ENCODE measurements at regions not wholly inside any gene's neighbourhood (a gene's known extent, or its start where the extent isn't known, plus 50 kb on each side); places are given as distances from the start of the nearest gene placed in this dataset.
"Not testable (repeated sequence)": the region's sequence is repeated elsewhere in the genome, so short reads cannot be mapped to it uniquely, and the experiment has no call there.

DNA sequence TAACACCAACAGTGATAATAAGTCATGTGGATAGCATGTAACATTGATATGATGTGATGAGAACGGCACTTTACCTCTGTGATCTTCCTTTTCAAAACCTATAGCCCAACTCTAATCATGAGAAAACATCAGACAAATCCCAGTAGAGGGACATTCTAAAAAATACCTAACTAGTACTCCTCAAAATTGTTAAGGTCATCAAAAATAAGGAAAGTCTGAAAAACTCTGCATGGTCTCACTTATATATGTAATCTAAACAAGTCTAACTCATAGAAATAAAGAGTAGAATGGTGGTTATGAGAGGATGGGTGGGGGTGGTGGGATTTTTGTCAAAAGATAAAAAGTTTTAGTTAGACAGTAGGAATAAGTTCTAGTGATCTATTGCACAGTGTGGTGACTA lies 243.9 kb upstream of the GRIA3 start:
- Mint-ChIP-seq H3K9me3 (peaks cover 2% of the 10 kb centered on the region), H3K27ac (no peak overlapping the region), H3K4me3 (no peak overlapping the region), H3K4me1 (no peaks in the 10 kb centered on the region), H3K36me3 (no peaks in the 10 kb centered on the region)
- no peak for DNase-seq (ENCODE audit: low spot score in 2 of 2)
- no peak for ATAC-seq

- ATAC-seq, result no peak
- no peak for DNase-seq (ENCODE audit: low spot score in 2 of 2)
- H3K27ac Mint-ChIP-seq, result no peak overlapping the region
- H3K4me1 Mint-ChIP-seq, result no peaks in the 10 kb centered on the region
- H3K9me3 Mint-ChIP-seq, result peaks cover 3% of the 10 kb centered on the region
- no peak overlapping the region for H3K4me3 Mint-ChIP-seq
- no peaks in the 10 kb centered on the region for H3K36me3 Mint-ChIP-seq
Measured at GRCh38 chrX:122941806-122942205, 242.3 kb upstream of the GRIA3 start.

- DNase-seq (ENCODE audit: low spot score in 2 of 2), result no peak
- Mint-ChIP-seq H3K27ac (no peak overlapping the region), H3K4me1 (no peaks in the 10 kb centered on the region), H3K4me3 (no peak overlapping the region), H3K9me3 (peaks cover 3% of the 10 kb centered on the region), H3K36me3 (no peaks in the 10 kb centered on the region)
- ATAC-seq, result no peak
Measured at GRCh38 chrX:122943918-122944317, 240.2 kb upstream of the GRIA3 start.

DNA sequence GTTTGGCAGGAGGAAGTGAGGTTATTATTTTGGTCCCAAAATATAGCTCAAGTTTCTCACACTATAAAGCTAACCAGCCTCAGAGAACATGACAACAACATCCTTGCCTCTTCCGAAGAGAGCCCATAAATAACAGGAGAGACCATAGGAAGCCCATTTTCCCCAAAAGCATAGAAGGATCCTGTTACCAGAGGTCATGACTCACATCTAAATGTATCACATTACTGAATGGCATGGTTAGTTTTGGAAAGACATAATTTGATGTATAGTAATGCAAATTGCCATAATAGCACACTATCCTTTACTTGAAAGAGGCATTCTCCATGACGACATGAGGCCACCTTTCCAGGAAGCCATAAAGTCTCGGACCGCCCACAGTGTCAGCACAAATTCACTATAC lies 238.8 kb upstream of the GRIA3 start:
- Mint-ChIP-seq H3K27ac (no peak overlapping the region), H3K9me3 (peaks cover 3% of the 10 kb centered on the region), H3K4me1 (no peaks in the 10 kb centered on the region), H3K4me3 (no peak overlapping the region), H3K36me3 (no peaks in the 10 kb centered on the region)
- DNase-seq (ENCODE audit: low spot score in 2 of 2), result no peak
- ATAC-seq, result no peak

GRCh38 chrX:122972604-122973003 lies 211.5 kb upstream of the GRIA3 start:
- ATAC-seq (no peak), DNase-seq (ENCODE audit: low spot score in 2 of 2) (no peak)
- H3K36me3 Mint-ChIP-seq, result no peaks in the 10 kb centered on the region
- H3K4me3 Mint-ChIP-seq, result no peak overlapping the region
- no peak overlapping the region for H3K27ac Mint-ChIP-seq
- no peaks in the 10 kb centered on the region for H3K4me1 Mint-ChIP-seq
- H3K9me3 Mint-ChIP-seq, result peaks cover 5% of the 10 kb centered on the region

DNA sequence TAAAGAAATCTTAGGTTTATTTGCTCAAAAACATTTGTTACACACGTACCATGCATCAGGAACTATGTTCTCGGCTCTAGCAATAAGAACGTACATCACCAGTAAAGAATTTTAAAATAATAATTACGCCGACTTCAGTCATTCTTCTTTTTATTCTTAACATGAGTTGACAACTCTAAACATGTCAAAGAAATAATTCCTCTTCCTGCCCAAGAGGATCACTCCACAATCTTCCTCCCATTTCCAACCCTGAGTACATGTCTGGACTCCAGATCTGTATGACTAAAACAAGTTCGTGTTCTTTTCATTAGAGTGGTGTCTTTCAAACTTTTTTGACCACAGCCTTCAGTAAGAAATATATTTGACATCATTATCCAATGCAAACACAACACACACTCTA lies 201.6 kb upstream of the GRIA3 start:
- H3K9me3 Mint-ChIP-seq, result no peaks in the 10 kb centered on the region
- H3K4me3 Mint-ChIP-seq, result no peak overlapping the region
- no peaks in the 10 kb centered on the region for H3K4me1 Mint-ChIP-seq

GRCh38 chrX:123002844-123003243 lies 181.2 kb upstream of the GRIA3 start:
- not testable (repeated sequence) for H3K4me1 Mint-ChIP-seq; H3K27ac Mint-ChIP-seq; H3K4me3 Mint-ChIP-seq; ATAC-seq; H3K36me3 Mint-ChIP-seq; H3K9me3 Mint-ChIP-seq; DNase-seq (ENCODE audit: low spot score in 2 of 2)

More for the DNA sequence above, 201.6 kb upstream of the GRIA3 start:
- DNase-seq (ENCODE audit: low spot score in 2 of 2), result no peak
- Mint-ChIP-seq H3K36me3 (no peaks in the 10 kb centered on the region), H3K27ac (no peak overlapping the region)
- ATAC-seq, result no peak

- no peak for ATAC-seq
- H3K4me1 Mint-ChIP-seq, result no peaks in the 10 kb centered on the region
- H3K9me3 Mint-ChIP-seq, result peaks cover 6% of the 10 kb centered on the region
- no peak overlapping the region for H3K27ac Mint-ChIP-seq
- no peak overlapping the region for H3K4me3 Mint-ChIP-seq
- DNase-seq (ENCODE audit: low spot score in 2 of 2), result no peak
- no peaks in the 10 kb centered on the region for H3K36me3 Mint-ChIP-seq
Measured at GRCh38 chrX:123013141-123013540, 170.9 kb upstream of the GRIA3 start.

DNA sequence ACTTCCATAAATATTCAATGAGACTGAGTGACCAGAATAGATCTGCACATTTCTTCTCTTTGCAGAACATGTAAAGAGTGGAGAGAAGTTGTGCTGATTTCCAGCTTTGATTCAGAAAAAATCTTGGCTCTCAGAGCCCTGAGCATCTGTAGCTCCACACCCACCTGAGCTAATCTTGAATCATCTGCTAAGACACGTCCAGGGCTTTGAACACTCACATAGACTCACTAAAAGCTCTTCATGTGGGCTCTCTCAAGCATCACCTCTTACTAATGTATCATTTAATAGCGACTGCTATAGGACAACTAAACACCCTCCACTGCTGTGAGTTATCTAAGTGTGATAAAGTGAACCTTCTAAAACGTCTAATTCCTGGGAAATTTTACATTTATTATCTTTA lies 147.7 kb upstream of the GRIA3 start:
- Mint-ChIP-seq H3K4me3 (no peak overlapping the region), H3K4me1 (no peaks in the 10 kb centered on the region), H3K36me3 (no peaks in the 10 kb centered on the region), H3K9me3 (peaks cover 2% of the 10 kb centered on the region), H3K27ac (no peak overlapping the region)
- no peak for DNase-seq (ENCODE audit: low spot score in 2 of 2)
- no peak for ATAC-seq

DNA sequence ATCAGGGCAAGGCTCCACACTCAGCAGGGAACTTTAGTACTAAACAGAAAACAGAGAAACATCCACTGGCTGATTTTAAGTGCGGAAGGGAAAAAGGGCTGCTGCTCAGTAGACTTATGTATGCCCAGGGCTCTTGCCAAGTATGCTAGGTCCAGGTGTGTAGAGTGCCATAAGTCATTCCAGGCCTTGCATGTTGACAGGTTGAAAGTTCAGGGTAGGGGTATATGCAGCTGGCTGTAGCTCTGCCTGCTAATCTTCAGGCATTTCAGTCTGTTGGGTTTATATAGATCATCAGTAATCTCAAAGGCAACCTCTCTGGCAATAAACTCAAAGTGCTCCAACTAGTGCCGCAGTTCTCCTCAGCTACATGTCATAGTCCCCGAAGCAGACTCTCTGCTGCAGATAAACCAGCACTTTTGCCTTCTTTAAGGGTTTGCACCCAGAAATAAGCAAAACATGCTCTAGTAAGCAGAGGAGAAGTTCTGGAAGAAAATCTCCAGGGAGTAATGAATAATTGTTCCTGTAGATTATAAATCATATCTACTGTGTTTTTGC lies 134.9 kb upstream of the GRIA3 start:
- no peaks in the 10 kb centered on the region for H3K4me1 Mint-ChIP-seq

DNA sequence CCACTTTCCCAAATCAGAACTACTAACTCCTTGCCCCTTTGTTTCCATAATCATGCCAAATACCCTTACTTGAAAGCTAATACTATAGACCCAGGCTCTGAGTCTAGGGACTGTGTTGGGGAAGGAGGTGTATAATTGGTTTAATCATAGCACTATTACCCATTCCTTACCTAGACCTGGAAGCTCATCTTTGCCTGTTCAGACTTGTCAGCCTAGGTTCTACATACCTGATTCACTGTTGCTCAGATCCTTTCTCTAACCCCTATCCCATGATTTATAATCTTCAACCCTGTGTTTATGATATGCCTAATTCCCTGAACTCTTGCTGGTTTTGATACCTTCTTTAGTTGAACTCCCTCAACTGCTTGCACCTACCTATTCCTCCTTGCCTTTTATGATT lies 123.1 kb upstream of the GRIA3 start:
- Mint-ChIP-seq H3K4me3 (no peak overlapping the region), H3K4me1 (no peaks in the 10 kb centered on the region), H3K36me3 (no peaks in the 10 kb centered on the region), H3K9me3 (no peaks in the 10 kb centered on the region), H3K27ac (no peak overlapping the region)
- no peak for DNase-seq (ENCODE audit: low spot score in 2 of 2)
- no peak for ATAC-seq

More for the DNA sequence above, 134.9 kb upstream of the GRIA3 start:
- no peaks in the 10 kb centered on the region for H3K36me3 Mint-ChIP-seq
- H3K9me3 Mint-ChIP-seq, result no peaks in the 10 kb centered on the region
- no peak overlapping the region for H3K27ac Mint-ChIP-seq
- no peak overlapping the region for H3K4me3 Mint-ChIP-seq
- no peak for DNase-seq (ENCODE audit: low spot score in 2 of 2)
- ATAC-seq, result no peak

DNA sequence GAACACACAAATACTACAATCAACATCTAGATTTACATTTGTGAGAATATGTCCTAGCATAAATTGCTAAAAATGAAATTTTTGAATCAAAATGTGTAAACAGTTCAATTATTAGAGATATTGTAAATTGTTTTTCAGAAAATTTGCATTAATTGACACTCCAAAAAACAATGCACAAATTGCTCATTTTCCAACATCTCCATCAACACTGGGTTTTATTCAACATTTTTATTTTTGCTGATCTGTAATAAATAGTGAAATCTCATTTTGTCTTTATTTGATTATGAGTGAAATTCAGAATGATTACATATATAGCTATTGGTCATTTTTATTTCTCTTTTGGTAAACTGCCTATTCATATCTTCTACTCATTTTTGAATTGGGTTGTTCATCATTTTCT lies 120.0 kb upstream of the GRIA3 start:
- no peaks in the 10 kb centered on the region for H3K4me1 Mint-ChIP-seq
- H3K4me3 Mint-ChIP-seq, result no peak overlapping the region
- no peaks in the 10 kb centered on the region for H3K36me3 Mint-ChIP-seq
- DNase-seq (ENCODE audit: low spot score in 2 of 2) (no peak), ATAC-seq (no peak)
- H3K9me3 Mint-ChIP-seq, result no peaks in the 10 kb centered on the region
- no peak overlapping the region for H3K27ac Mint-ChIP-seq

DNA sequence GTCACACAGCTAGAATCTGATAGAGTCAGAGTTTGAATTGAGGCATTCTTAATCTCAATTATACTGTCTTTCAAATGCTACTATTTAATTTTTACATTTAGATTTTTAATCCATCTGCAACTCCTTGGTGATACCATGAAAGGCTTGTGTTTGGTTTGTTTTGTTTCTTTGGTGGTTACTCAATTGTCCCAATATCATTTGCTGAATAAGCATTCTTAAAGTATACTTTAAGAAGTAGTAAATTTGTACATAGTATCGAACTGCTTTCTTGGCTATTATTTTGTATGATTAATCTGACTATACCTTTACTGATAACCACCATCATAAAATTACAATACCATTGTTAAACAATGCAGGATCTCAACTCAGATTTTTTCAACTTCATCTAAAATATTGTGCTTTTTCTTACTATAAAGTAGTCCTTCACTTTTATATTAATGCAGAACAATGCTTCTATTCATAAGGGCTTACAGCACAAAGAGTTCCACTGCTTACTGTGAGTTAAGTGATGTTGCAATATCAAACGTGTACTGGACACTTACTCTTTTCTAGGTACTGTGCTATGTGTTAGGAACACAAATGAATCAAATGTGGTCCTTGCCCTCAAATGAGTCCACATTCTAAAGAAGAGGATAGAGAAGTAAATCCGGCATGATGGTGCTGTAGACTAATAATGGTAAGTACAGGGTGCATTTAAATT lies 111.2 kb upstream of the GRIA3 start:
- no peak overlapping the region for H3K27ac Mint-ChIP-seq
- no peaks in the 10 kb centered on the region for H3K36me3 Mint-ChIP-seq
- no peak for DNase-seq (ENCODE audit: low spot score in 2 of 2)
- no peaks in the 10 kb centered on the region for H3K4me1 Mint-ChIP-seq
- no peak for ATAC-seq
- H3K9me3 Mint-ChIP-seq, result no peaks in the 10 kb centered on the region
- no peak overlapping the region for H3K4me3 Mint-ChIP-seq

DNA sequence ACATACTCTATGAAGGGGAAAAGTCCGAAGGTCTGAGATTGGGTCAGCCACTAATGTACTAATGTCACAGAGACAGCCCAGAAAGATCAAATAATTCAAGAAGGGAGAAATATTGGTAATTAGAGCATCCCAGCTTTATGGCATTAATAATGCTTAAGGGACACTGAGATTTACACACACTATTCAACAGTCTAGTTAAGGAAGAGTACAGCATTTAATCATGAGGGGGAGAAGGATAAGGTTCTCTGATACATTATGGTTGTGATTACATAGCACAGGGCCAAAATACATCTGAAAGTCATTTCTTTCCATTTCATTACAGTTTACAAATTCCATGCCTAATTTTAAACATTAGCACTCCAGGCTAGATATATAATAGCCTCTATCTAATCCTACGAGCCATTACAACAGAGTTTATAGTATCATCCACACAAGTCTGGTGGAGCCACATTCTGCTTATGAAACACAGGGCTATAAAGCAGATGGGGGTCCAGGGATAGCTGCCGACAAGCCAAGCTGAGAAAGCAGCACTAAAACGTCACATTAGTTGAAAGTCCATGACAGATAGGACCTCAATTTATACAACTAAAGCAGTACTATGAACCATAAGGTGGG lies 108.0 kb upstream of the GRIA3 start:
- Mint-ChIP-seq H3K27ac (no peak overlapping the region), H3K36me3 (no peaks in the 10 kb centered on the region), H3K9me3 (no peaks in the 10 kb centered on the region), H3K4me3 (no peak overlapping the region), H3K4me1 (no peaks in the 10 kb centered on the region)
- no peak for ATAC-seq
- DNase-seq (ENCODE audit: low spot score in 2 of 2), result no peak

GRCh38 chrX:123077631-123078030 lies 106.4 kb upstream of the GRIA3 start:
- ATAC-seq (no peak), DNase-seq (ENCODE audit: low spot score in 2 of 2) (no peak)
- H3K27ac Mint-ChIP-seq, result no peak overlapping the region
- no peaks in the 10 kb centered on the region for H3K9me3 Mint-ChIP-seq
- H3K36me3 Mint-ChIP-seq, result no peaks in the 10 kb centered on the region
- H3K4me3 Mint-ChIP-seq, result no peak overlapping the region
- no peaks in the 10 kb centered on the region for H3K4me1 Mint-ChIP-seq

DNA sequence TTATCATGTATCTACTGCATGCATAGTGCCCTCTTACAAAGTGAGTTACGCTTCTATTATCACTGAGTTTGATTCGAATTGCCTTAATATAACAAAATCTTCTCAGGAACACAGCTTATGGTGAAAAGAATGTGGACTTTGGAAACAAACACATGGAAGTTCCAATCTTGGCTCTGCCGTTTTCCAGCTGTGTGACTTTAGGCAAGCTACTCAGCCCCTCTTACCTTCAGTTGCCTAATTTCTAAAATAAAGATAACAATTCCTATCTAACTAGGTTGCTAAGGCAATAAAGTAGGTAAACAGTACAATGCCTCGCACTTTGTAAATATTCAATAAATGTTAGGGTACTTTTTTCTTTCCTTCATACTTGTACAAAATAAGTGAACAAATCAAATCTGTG lies 104.0 kb upstream of the GRIA3 start:
- H3K4me1 Mint-ChIP-seq, result no peaks in the 10 kb centered on the region
- ATAC-seq, result no peak
- H3K36me3 Mint-ChIP-seq, result no peaks in the 10 kb centered on the region
- no peak overlapping the region for H3K27ac Mint-ChIP-seq
- no peak for DNase-seq (ENCODE audit: low spot score in 2 of 2)
- no peak overlapping the region for H3K4me3 Mint-ChIP-seq
- H3K9me3 Mint-ChIP-seq, result no peaks in the 10 kb centered on the region

All from stimulated activated effector memory CD8-positive, alpha-beta T cell treated with anti-CD3 and anti-CD28 coated beads, Interleukin-12 subunit alpha, Interleukin-12 subunit beta, amount 100 ng/mL, for 72 hours (primary cell).